Keratinocyte (primary cell): ENCODE measurements at regions not wholly inside any gene's neighbourhood (a gene's known extent, or its start where the extent isn't known, plus 50 kb on each side); places are given as distances from the start of the nearest gene placed in this dataset.

ENCODE experiments used
- DNase-seq: peaks from one replicate; pipeline ENCODE4 v3.0.0-alpha.2; 2011; ENCODE audit warnings: low read depth, missing footprints, low spot score
- FAIRE-seq: peaks from 2 replicates; lab custom pipeline; 2011; peaks lifted over from hg19 to GRCh38; lab: Jason Lieb, UNC
- H2AFZ ChIP-seq: 2 replicates; pipeline ENCODE4 v1.6.0; 2012; ENCODE audit warnings: low read length, control low read depth, inconsistent platforms; ENCODE audit not compliant: control insufficient read depth
- H3K27ac ChIP-seq: 2 replicates; pipeline ENCODE4 v1.5.1; 2011; ENCODE audit warnings: low read length; ENCODE audit not compliant: control insufficient read depth, insufficient read depth
- H3K27me3 ChIP-seq: 3 replicates; pipeline ENCODE4 v1.6.0; 2011; ENCODE audit warnings: low read length; ENCODE audit not compliant: control insufficient read depth, insufficient read depth; ENCODE audit errors: extremely low read depth
- H3K36me3 ChIP-seq, 2 experiments: 2 replicates in 1 of 2; 3 replicates in 1 of 2; pipeline ENCODE4 v1.5.1; 2011; ENCODE audit warnings: low read length in 2 of 2, mild to moderate bottlenecking in 1 of 2; ENCODE audit not compliant: control insufficient read depth in 2 of 2, insufficient read depth in 2 of 2; ENCODE audit errors: extremely low read depth in 1 of 2
- H3K4me1 ChIP-seq: 3 replicates; pipeline ENCODE4 v1.5.1; 2011; ENCODE audit warnings: low read length; ENCODE audit not compliant: control insufficient read depth, insufficient read depth; ENCODE audit errors: extremely low read depth
- H3K4me2 ChIP-seq: 3 replicates; pipeline ENCODE4 v1.6.0; 2011; ENCODE audit warnings: low read depth, low read length; ENCODE audit not compliant: control insufficient read depth, insufficient read depth; ENCODE audit errors: extremely low read depth
- H3K4me3 ChIP-seq, 3 experiments: fragments of 200-600 bp in 1 of 3; sonication (generic) in 1 of 3; 2 replicates in 2 of 3; 3 replicates in 1 of 3; pipeline ENCODE4 v1.5.1; 2011 to 2016; ENCODE audit warnings: low read length in 3 of 3, mild to moderate bottlenecking in 3 of 3, control low read depth in 2 of 3, inconsistent platforms in 1 of 3, low read depth in 1 of 3, mixed read lengths in 1 of 3, mixed run types in 1 of 3, moderate library complexity in 1 of 3; ENCODE audit not compliant: control insufficient read depth in 2 of 3, insufficient read depth in 2 of 3; ENCODE audit errors: extremely low read depth in 1 of 3
- H3K79me2 ChIP-seq: 2 replicates; pipeline ENCODE4 v1.6.0; 2012; ENCODE audit warnings: low read length; ENCODE audit not compliant: control insufficient read depth, insufficient read depth
- H3K9ac ChIP-seq: 3 replicates; pipeline ENCODE4 v1.6.0; 2011; ENCODE audit warnings: low read length; ENCODE audit not compliant: control insufficient read depth, insufficient read depth; ENCODE audit errors: extremely low read depth
- H3K9me1 ChIP-seq: 3 replicates; pipeline ENCODE4 v1.6.0; 2011; ENCODE audit warnings: low read length; ENCODE audit not compliant: control insufficient read depth, insufficient read depth; ENCODE audit errors: extremely low read depth
- H3K9me3 ChIP-seq: 2 replicates; pipeline ENCODE4 v1.5.1; 2012; ENCODE audit warnings: low read depth, low read length; ENCODE audit not compliant: control insufficient read depth
- H4K20me1 ChIP-seq: 3 replicates; pipeline ENCODE4 v1.6.0; 2011; ENCODE audit warnings: low read length; ENCODE audit not compliant: control insufficient read depth, insufficient read depth; ENCODE audit errors: extremely low read depth
- CTCF ChIP-seq, 3 experiments: IDR thresholded peaks in 1 of 3; conservative IDR thresholded peaks in 1 of 3; optimal IDR thresholded peaks in 1 of 3; 2 replicates in 2 of 3; 3 replicates in 1 of 3; pipeline versions ENCODE3 to v1.5.1; 2011; ENCODE audit warnings: low read length in 3 of 3, mild to moderate bottlenecking in 3 of 3, moderate library complexity in 2 of 3, control low read depth in 1 of 3, inconsistent platforms in 1 of 3; ENCODE audit not compliant: insufficient read depth in 2 of 3; ENCODE audit errors: extremely low read depth in 1 of 3
- EZH2 ChIP-seq: IDR thresholded peaks from one replicate; pipeline ENCODE4 v1.6.1; 2012; ENCODE audit warnings: inconsistent platforms, mild to moderate bottlenecking, low read length, moderate library complexity
- dilution Hi-C: fragments of 300-500 bp; cut with MboI; formaldehyde crosslinking; loops from one replicate; pipeline ENCODE4 v1.7.0; 2020; ENCODE audit warnings: low sequenced_read_pairs; ENCODE audit not compliant: extremely low pct_ligation_motif_present

- DNase-seq, result no peak
- H3K9me1 ChIP-seq, result no peaks in the 10 kb centered on the region
- H3K4me3 ChIP-seq, result no peak overlapping the region
- peak overlapping the region; percentile 32 for H2AFZ ChIP-seq
- TF ChIP-seq EZH2, result no peak
- TF ChIP-seq CTCF (optimal IDR thresholded peaks at IDR 0.05 in 1 of 3, IDR thresholded peaks at IDR 0.05 in 1 of 3, conservative IDR thresholded peaks at IDR 0.05 in 1 of 3; ENCODE audit: extremely low read depth in 1 of 3, insufficient read depth in 2 of 3, low read length in 3 of 3), result no peak
- no peak overlapping the region for H3K27ac ChIP-seq
- H3K4me1 ChIP-seq, result peaks cover 5% of the 10 kb centered on the region
- FAIRE-seq, result peak; percentile 73
- no peaks in the 10 kb centered on the region for H3K27me3 ChIP-seq
- no peaks in the 10 kb centered on the region for H4K20me1 ChIP-seq
- H3K36me3 ChIP-seq, result no peaks in the 10 kb centered on the region
- H3K79me2 ChIP-seq, result no peaks in the 10 kb centered on the region
- dilution Hi-C loops, result no loop called here
- H3K4me2 ChIP-seq, result peak overlapping the region; percentile 29
- H3K9ac ChIP-seq, result no peak overlapping the region
- H3K9me3 ChIP-seq, result no peaks in the 10 kb centered on the region
These were observed 82.0 kb upstream of the ESRRG start for GRCh38 chr1:216805233-216805632.

- Histone ChIP-seq H2AFZ (no peak overlapping the region), H3K27ac (no peak overlapping the region), H3K4me3 (no peak overlapping the region), H3K36me3 (no peaks in the 10 kb centered on the region), H3K4me1 (peaks cover 5% of the 10 kb centered on the region), H3K9me3 (no peaks in the 10 kb centered on the region), H3K9me1 (no peaks in the 10 kb centered on the region), H3K79me2 (no peaks in the 10 kb centered on the region), H4K20me1 (no peaks in the 10 kb centered on the region), H3K4me2 (no peak overlapping the region), H3K27me3 (no peaks in the 10 kb centered on the region), H3K9ac (no peak overlapping the region)
- no peak for DNase-seq
- FAIRE-seq, result no peak
- TF ChIP-seq EZH2 (no peak), CTCF (optimal IDR thresholded peaks at IDR 0.05 in 1 of 3, IDR thresholded peaks at IDR 0.05 in 1 of 3, conservative IDR thresholded peaks at IDR 0.05 in 1 of 3; ENCODE audit: extremely low read depth in 1 of 3, insufficient read depth in 2 of 3, low read length in 3 of 3) (no peak)
- dilution Hi-C loops, result no loop called here
These were observed 80.9 kb upstream of the ESRRG start for GRCh38 chr1:216804111-216804510.
